Esophagus (tissue), 2 donors: ENCODE measurements at regions not wholly inside any gene's neighbourhood (a gene's known extent, or its start where the extent isn't known, plus 50 kb on each side); places are given as distances from the start of the nearest gene placed in this dataset.

Source experiments
- H3K27ac ChIP-seq, 2 donors: one replicate each; pipeline ENCODE4 v1.5.1; 2013; ENCODE audit warnings: low read depth in 2 of 2, mild to moderate bottlenecking in 2 of 2, inconsistent platforms in 1 of 2, low read length in 1 of 2, moderate library complexity in 1 of 2
- H3K27me3 ChIP-seq, 2 donors: one replicate each; pipeline ENCODE4 v1.6.1; 2013; ENCODE audit warnings: low read length in 2 of 2, control low read depth in 1 of 2, mild to moderate bottlenecking in 1 of 2; ENCODE audit not compliant: insufficient read depth in 2 of 2, control insufficient read depth in 1 of 2
- H3K36me3 ChIP-seq, 2 donors: one replicate each; pipeline ENCODE4 v1.6.1; 2013; ENCODE audit warnings: low read length in 1 of 2; ENCODE audit not compliant: control insufficient read depth in 2 of 2, insufficient read depth in 2 of 2
- H3K4me1 ChIP-seq, 2 donors: one replicate each; pipeline ENCODE4 v1.6.1; 2013; ENCODE audit warnings: low read length in 1 of 2; ENCODE audit not compliant: control insufficient read depth in 2 of 2, insufficient read depth in 2 of 2
- H3K4me3 ChIP-seq, 2 donors: one replicate each; pipeline ENCODE4 v1.5.1; 2013; ENCODE audit warnings: low read length in 2 of 2, mild to moderate bottlenecking in 2 of 2, low read depth in 1 of 2, moderate library complexity in 1 of 2
- H3K9me3 ChIP-seq, 2 donors: one replicate each; pipeline ENCODE4 v1.6.1; 2013; ENCODE audit warnings: mild to moderate bottlenecking in 2 of 2, low read depth in 1 of 2, low read length in 1 of 2, moderate library complexity in 1 of 2; ENCODE audit not compliant: control insufficient read depth in 2 of 2, insufficient read depth in 1 of 2
- WGBS, 2 donors: extraction: QIAGEN DNeasy Blood & Tissue Kit; methylation state at CpG; one replicate each; pipeline ENCODE4 v1.1.7; 2013; 5-methylcytosine and 5-hydroxymethylcytosine counted together
- donor health status: healthy with polysubstance abuse.
- donor health status: Bipolar disorder and iron deficiency.

DNA sequence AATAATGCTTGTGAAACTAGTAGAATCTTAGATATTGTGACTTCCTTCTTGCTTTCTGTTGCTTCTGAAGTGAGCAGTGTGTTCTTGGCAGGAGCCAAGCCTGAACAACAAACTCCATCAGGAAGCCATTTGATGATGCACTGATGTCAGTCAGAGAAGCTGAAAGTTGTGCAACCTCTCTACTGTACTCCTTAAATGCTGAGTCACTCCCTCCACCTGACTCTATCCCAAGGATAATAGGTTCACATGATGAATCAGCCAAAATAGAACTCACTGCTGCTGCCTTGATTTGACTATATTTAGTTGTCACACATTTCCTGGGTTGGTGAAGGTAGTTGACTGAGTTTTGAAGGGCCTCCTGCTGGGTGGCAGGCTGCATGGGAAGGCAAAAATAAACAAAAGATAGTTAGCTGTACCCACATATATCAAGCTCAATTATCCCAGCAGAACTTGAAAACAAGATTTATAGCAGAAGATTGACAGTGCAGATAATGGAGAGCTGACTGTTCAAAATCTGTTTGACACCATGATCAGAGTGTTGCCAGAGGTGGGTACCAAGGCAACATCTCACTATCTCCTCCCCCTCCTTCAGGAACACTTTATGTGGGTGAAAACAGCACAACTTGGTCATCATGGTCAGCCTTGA lies 328.4 kb upstream of the DPH6 start:
- Histone ChIP-seq H3K4me1 (no peaks in the 10 kb centered on the region), H3K36me3 (no peaks in the 10 kb centered on the region), H3K27ac (no peak overlapping the region), H3K9me3 (no peaks in the 10 kb centered on the region), H3K27me3 (no peaks in the 10 kb centered on the region), H3K4me3 (no peak overlapping the region)

DNA sequence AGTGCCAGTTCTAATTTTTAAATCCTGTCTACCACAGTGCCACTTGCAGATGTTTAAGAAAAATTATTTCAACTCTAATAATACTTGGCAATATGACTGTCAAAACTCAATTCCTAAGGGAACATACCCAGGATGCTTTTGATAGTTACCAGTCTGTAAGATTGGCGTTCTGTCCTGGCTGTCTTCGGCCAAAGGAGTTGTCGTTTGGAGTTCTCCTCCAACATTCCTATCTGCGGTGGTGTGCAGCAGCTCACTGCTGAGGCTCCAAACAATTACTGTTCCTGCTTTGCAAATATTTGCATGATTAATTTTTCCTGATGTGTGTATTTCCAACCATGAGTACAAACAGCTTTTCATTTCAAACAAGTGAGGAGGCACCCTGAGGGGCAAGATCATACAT lies 330.8 kb upstream of the DPH6 start:
- WGBS, 2 donors: 60 to 63% methylated on average over 4 of the region's 4 CpGs
- Histone ChIP-seq H3K4me3 (no peak overlapping the region), H3K27me3 (no peaks in the 10 kb centered on the region), H3K9me3 (no peaks in the 10 kb centered on the region), H3K4me1 (no peaks in the 10 kb centered on the region), H3K27ac (no peak overlapping the region), H3K36me3 (no peaks in the 10 kb centered on the region)

GRCh38 chr15:35880896-35881295 lies 334.9 kb upstream of the DPH6 start:
- H3K27ac ChIP-seq: no peak overlapping the region
- no peaks in the 10 kb centered on the region for H3K27me3 ChIP-seq
- H3K4me3 ChIP-seq: no peak overlapping the region
- H3K4me1 ChIP-seq: no peaks in the 10 kb centered on the region
- H3K9me3 ChIP-seq: no peaks in the 10 kb centered on the region
- 85 to 90% methylated on average over 3 of the region's 3 CpGs for WGBS, 2 donors
- no peaks in the 10 kb centered on the region for H3K36me3 ChIP-seq

- WGBS, 2 donors: 85 to 91% methylated on average over 1 of the region's 1 CpG
- no peaks in the 10 kb centered on the region for H3K36me3 ChIP-seq
- no peaks in the 10 kb centered on the region for H3K4me1 ChIP-seq
- H3K4me3 ChIP-seq: no peak overlapping the region
- H3K27ac ChIP-seq: no peak overlapping the region
- H3K9me3 ChIP-seq: no peaks in the 10 kb centered on the region
- no peaks in the 10 kb centered on the region for H3K27me3 ChIP-seq
These were observed 339.9 kb upstream of the DPH6 start for GRCh38 chr15:35885870-35886269.

GRCh38 chr15:35886765-35887164 lies 340.8 kb upstream of the DPH6 start:
- Histone ChIP-seq H3K9me3 (no peaks in the 10 kb centered on the region), H3K27me3 (no peaks in the 10 kb centered on the region), H3K4me1 (no peaks in the 10 kb centered on the region), H3K27ac (no peak overlapping the region), H3K4me3 (no peak overlapping the region), H3K36me3 (no peaks in the 10 kb centered on the region)

GRCh38 chr15:35888815-35889214 lies 342.9 kb upstream of the DPH6 start:
- H3K27ac ChIP-seq: no peak overlapping the region
- no peaks in the 10 kb centered on the region for H3K9me3 ChIP-seq
- 55 to 78% methylated on average over 1 of the region's 1 CpG for WGBS, 2 donors
- no peaks in the 10 kb centered on the region for H3K36me3 ChIP-seq
- H3K4me1 ChIP-seq: no peaks in the 10 kb centered on the region
- H3K27me3 ChIP-seq: no peaks in the 10 kb centered on the region
- no peak overlapping the region for H3K4me3 ChIP-seq

- H3K27ac ChIP-seq: no peak overlapping the region
- H3K36me3 ChIP-seq: no peaks in the 10 kb centered on the region
- no peaks in the 10 kb centered on the region for H3K27me3 ChIP-seq
- no peaks in the 10 kb centered on the region for H3K4me1 ChIP-seq
- H3K9me3 ChIP-seq: no peaks in the 10 kb centered on the region
- 48 to 50% methylated on average over 3 of the region's 3 CpGs for WGBS, 2 donors
- no peak overlapping the region for H3K4me3 ChIP-seq
These were observed 361.5 kb upstream of the DPH6 start for GRCh38 chr15:35907511-35907910.

DNA sequence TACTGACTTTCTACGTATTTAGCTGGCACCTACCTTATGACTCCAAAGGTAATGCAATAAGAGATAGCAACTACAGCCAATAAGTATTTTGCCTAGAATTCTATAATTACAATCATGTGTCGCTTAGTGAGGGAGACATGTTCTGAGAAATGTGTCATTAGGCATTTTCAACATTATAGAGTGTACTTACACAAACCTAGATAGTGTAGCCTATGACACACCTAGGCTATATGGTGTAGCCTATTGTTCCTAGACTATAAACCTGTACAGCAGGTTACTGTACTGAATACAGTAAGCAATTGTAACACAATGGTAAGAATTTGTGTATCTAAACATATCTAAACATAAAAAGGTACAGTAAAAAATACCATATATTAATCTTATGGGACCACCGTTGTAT lies 363.4 kb upstream of the DPH6 start:
- H3K4me3 ChIP-seq: no peak overlapping the region
- no peak overlapping the region for H3K27ac ChIP-seq
- H3K9me3 ChIP-seq: no peaks in the 10 kb centered on the region
- WGBS, 2 donors: 86 to 88% methylated on average over 3 of the region's 3 CpGs
- H3K27me3 ChIP-seq: no peaks in the 10 kb centered on the region
- H3K4me1 ChIP-seq: no peaks in the 10 kb centered on the region
- H3K36me3 ChIP-seq: no peaks in the 10 kb centered on the region

GRCh38 chr15:35910227-35910626 lies 364.3 kb upstream of the DPH6 start:
- Histone ChIP-seq H3K27ac (no peak overlapping the region), H3K36me3 (no peaks in the 10 kb centered on the region), H3K27me3 (no peaks in the 10 kb centered on the region), H3K9me3 (no peaks in the 10 kb centered on the region), H3K4me3 (no peak overlapping the region), H3K4me1 (no peaks in the 10 kb centered on the region)
- WGBS, 2 donors: 94 to 95% methylated on average over 2 of the region's 2 CpGs

- Histone ChIP-seq H3K36me3 (no peaks in the 10 kb centered on the region), H3K9me3 (no peaks in the 10 kb centered on the region), H3K27me3 (no peaks in the 10 kb centered on the region), H3K27ac (no peak overlapping the region), H3K4me1 (no peaks in the 10 kb centered on the region), H3K4me3 (no peak overlapping the region)
- WGBS, 2 donors: 55 to 59% methylated on average over 2 of the region's 2 CpGs
These were observed 365.2 kb upstream of the DPH6 start for GRCh38 chr15:35911052-35911777.
